GM21360 (cell line): ENCODE measurements at regions not wholly inside any gene's neighbourhood (a gene's known extent, or its start where the extent isn't known, plus 50 kb on each side); places are given as distances from the start of the nearest gene placed in this dataset.

Experiments used
- ATAC-seq: cut with Tn5 transposase; IDR thresholded peaks from one replicate; pipeline ENCODE4 v1.9.1; 2021; ENCODE audit warnings: mild to moderate bottlenecking, moderate library complexity; ENCODE audit not compliant: unreplicated experiment

- no peak for ATAC-seq
Observed at GRCh38 chr3:161987933-161988332, 491.3 kb downstream of the OTOL1 start.

- ATAC-seq = no peak
Observed at GRCh38 chr3:161989012-161989411, 492.4 kb downstream of the OTOL1 start.

- no peak for ATAC-seq
Observed at GRCh38 chr3:161990036-161990435, 493.4 kb downstream of the OTOL1 start.

- no peak for ATAC-seq
Observed at GRCh38 chr3:161991901-161992540, 495.4 kb downstream of the OTOL1 start.

- ATAC-seq = no peak
Observed at GRCh38 chr3:161999846-162000245, 503.2 kb downstream of the OTOL1 start.

GRCh38 chr3:162007722-162008121 lies 511.1 kb downstream of the OTOL1 start:
- ATAC-seq = no peak

- no peak for ATAC-seq
Observed at GRCh38 chr3:162012633-162013032, 516.0 kb downstream of the OTOL1 start.

- ATAC-seq = no peak
Observed at GRCh38 chr3:162014284-162014683, 517.7 kb downstream of the OTOL1 start.

- ATAC-seq = no peak
Observed at GRCh38 chr3:162015856-162016255, 519.2 kb downstream of the OTOL1 start.

- ATAC-seq = no peak
Observed at GRCh38 chr3:162019817-162020216, 523.2 kb downstream of the OTOL1 start.

- no peak for ATAC-seq
Observed at GRCh38 chr3:162021206-162021605, 524.6 kb downstream of the OTOL1 start.

- ATAC-seq = no peak
Observed at GRCh38 chr3:162022911-162023310, 526.3 kb downstream of the OTOL1 start.

GRCh38 chr3:162029736-162030135 lies 533.1 kb downstream of the OTOL1 start:
- no peak for ATAC-seq

GRCh38 chr3:162034368-162034767 lies 537.8 kb downstream of the OTOL1 start:
- ATAC-seq = no peak

- ATAC-seq = no peak
Observed at GRCh38 chr3:162041622-162042021, 545.0 kb downstream of the OTOL1 start.

- ATAC-seq = no peak
Observed at GRCh38 chr3:162052636-162053035, 556.0 kb downstream of the OTOL1 start.

GRCh38 chr3:162072656-162073164 lies 576.1 kb downstream of the OTOL1 start:
- ATAC-seq = no peak

GRCh38 chr3:162073422-162073975 lies 576.9 kb downstream of the OTOL1 start:
- ATAC-seq = no peak

GRCh38 chr3:162077108-162077507 lies 580.5 kb downstream of the OTOL1 start:
- no peak for ATAC-seq

- no peak for ATAC-seq
Observed at GRCh38 chr3:162082516-162082915, 585.9 kb downstream of the OTOL1 start.

- no peak for ATAC-seq
Observed at GRCh38 chr3:162087361-162087760, 590.8 kb downstream of the OTOL1 start.

GRCh38 chr3:162092751-162093150 lies 596.1 kb downstream of the OTOL1 start:
- ATAC-seq = no peak

- no peak for ATAC-seq
Observed at GRCh38 chr3:162094301-162094700, 597.7 kb downstream of the OTOL1 start.
